Stimulated activated CD4-positive, alpha-beta T cell treated with anti-CD3 and anti-CD28 coated beads, TNF-alpha, amount 100 ng/mL, for 24 hours (primary cell): ENCODE measurements at regions not wholly inside any gene's neighbourhood (a gene's known extent, or its start where the extent isn't known, plus 50 kb on each side); places are given as distances from the start of the nearest gene placed in this dataset.
"Not testable (repeated sequence)": the region's sequence is repeated elsewhere in the genome, so short reads cannot be mapped to it uniquely, and the experiment has no call there.

Experiments
- DNase-seq, 3 experiments: peaks; one replicate each; pipeline ENCODE4 v3.0.0-alpha.2; 2020; ENCODE audit warnings: low read depth in 3 of 3

- no peak for DNase-seq
Measured at GRCh38 chr16:65845466-65846209, 520.9 kb upstream of the CDH5 start.

- no peak for DNase-seq
Measured at GRCh38 chr16:65843941-65844340, 522.5 kb upstream of the CDH5 start.

GRCh38 chr16:65842067-65842466, 524.4 kb upstream of the CDH5 start:
- no peak for DNase-seq

DNA sequence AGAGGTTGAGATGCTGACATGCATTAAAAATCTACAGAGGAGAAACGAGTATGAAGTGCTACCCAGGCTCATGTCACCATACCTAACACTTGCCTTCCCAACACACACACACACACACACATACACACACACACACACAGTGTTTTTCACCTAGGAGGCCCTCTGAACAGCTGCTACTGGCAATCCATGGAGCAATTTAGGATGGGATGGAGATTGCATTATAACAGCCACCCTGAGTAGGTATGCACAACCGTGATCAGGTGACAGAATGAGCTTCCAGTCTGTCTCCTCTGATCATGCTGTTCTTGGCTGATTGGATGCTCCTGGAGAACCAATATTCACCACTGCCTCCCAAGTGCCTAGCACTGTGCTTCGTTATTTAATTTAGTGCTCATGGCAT, 528.5 kb upstream of the CDH5 start:
- DNase-seq, result no peak

GRCh38 chr16:65837464-65837863, 529.0 kb upstream of the CDH5 start:
- no peak for DNase-seq

DNA sequence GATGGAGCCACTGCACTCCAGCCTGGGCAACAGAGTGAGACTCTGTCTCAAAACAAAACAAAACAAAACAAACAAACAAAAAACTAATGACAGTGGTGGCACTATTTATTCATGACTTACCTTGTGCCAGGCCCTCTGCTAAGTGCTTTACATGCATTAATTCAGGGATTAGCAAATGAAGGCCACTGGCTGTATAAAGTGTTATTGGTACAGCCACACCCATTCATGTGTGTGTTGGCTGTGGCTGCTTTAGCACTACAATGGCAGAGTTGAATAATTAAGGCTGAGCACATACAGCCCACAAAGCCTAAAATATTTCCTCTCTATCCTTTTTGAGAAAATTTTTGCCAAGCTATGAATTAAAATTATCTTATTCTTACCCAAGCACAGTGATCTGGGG, 531.8 kb upstream of the CDH5 start:
- DNase-seq, result no peak

DNA sequence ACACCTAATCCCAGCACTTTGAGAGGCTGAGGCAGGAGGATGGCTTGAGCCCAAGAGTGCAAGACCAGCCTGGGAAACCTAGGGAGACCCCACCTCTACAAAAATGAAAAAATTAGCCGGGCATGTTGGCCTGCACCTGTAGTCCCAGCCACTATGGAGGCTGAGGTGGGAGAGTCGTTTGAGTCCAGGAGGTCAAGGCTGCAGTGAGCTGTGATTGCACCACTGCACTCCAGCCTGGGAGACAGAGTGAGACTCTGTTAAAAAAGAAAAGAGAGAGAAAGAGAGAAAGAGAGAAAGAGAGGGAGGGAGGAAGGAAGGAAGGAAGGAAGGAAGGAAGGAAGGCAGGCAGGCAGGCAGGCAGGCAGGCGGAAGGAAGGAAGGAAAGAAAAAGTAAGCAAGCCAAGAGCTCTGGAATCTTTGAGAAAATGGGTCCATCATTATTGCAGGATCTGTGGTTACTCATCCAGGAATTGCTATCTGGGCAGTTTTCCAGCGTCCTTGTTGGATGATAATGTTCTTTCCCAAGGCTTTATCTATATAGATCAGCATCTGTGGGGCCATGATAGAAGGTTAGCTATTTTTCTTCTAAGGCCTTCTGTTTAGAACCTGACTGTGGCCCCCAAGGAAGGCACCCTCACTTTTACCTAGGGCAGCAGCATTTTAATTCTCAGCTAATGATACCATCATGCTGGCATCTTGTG, 533.2 kb upstream of the CDH5 start:
- DNase-seq, result no peak

DNA sequence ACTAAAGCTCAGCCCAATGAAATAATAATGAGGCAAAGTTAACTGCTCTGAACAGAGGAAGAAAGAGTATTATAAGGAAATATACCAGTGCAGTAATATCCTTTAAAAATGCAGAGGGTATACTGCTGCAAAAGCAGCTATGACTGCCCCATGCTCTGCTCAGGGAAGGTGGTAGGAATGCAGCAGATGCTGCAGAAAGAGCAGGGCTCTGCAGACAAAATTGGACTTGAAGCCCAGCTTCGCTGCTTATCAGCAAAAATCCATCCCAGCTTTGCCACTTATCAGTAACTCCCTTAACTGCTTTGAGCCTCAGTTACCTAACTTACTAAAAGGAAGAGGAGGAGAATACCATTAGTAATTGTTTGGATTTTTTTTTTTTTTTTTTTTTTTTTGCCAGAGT, 533.8 kb upstream of the CDH5 start:
- DNase-seq, result no peak

- no peak for DNase-seq
Measured at GRCh38 chr16:65831903-65832666, 534.4 kb upstream of the CDH5 start.

GRCh38 chr16:65829076-65829475, 537.4 kb upstream of the CDH5 start:
- DNase-seq, result no peak

DNA sequence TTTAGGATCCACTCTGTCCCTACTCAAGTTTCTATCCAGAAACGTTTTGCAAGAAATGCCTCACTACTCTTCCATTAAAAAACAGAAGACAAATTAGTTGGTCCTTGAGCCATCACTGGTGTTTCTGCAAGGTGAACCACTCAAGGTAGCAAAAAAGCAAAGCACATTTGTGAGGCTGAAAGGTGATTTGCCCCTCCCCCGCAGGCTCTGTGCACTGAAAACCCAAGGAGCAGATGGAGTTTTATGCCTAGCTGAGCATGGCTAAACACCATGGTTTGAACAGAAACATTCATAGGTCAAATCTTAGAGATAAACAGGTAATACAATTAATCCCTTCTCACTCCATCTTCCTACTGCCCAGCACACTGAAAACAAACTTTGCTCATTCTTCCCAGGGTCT, 538.2 kb upstream of the CDH5 start:
- DNase-seq, result no peak

GRCh38 chr16:65827231-65827630, 539.3 kb upstream of the CDH5 start:
- DNase-seq, result no peak

GRCh38 chr16:65825191-65825856, 541.2 kb upstream of the CDH5 start:
- no peak for DNase-seq

DNA sequence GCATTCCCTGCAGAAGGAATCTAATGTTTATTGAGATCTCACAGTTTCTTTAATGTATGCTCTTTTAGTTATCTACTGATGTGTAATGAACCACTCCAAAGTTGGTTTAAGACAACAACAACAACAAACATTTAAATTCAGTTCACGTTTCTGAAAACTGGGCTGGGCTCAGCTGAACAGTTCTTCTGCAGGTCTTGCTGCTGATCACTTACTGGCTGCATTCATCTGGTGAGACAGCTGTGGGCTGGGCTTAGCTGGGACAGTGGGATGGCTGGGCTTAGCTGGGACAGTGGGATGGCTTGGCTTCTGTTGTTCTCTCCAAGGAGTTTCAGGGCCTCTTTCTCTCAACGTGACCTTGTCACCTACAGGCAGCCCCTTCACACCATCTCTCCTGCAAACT, 544.3 kb upstream of the CDH5 start:
- no peak for DNase-seq

- DNase-seq, result no peak
Measured at GRCh38 chr16:65819136-65819898, 547.2 kb upstream of the CDH5 start.

DNA sequence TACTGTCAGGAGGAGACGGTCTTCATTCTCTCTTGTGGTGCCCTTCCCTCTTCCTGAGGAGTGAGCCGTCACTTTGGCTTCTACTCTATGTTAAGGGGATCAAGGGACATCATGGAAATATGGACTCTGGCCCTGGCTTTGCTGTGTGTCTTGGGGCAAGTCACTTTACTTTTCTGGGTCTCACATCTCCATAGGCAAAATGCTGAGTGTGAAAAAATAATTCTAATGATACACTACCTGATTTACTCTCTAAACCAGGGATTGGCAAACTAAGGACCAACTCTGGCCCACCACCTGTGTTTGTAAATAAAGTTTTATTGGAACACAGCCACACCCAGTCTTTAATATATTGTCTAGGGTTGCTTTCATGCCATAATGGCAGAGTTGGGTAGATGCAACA, 548.7 kb upstream of the CDH5 start:
- no peak for DNase-seq

- no peak for DNase-seq
Measured at GRCh38 chr16:65817066-65817465, 549.4 kb upstream of the CDH5 start.

DNA sequence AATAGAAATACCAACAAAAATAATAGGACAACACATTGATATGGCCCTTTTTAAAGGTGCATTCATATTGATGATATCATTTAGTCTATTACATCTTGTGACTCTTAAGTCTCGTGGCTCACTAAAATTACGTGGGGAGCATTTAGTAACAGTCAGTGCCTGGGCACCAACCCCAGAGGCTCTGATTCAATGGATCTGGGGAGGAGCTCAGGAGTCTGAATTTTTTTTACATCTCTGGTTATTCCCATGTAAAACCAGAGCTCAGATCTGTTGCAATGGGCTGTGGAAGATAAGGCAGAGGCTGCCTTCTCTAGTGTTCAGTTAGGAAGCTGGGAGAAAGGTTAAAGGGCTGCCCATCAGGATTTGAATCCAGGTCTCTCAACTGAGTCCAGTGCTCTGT, 549.9 kb upstream of the CDH5 start:
- no peak for DNase-seq

DNA sequence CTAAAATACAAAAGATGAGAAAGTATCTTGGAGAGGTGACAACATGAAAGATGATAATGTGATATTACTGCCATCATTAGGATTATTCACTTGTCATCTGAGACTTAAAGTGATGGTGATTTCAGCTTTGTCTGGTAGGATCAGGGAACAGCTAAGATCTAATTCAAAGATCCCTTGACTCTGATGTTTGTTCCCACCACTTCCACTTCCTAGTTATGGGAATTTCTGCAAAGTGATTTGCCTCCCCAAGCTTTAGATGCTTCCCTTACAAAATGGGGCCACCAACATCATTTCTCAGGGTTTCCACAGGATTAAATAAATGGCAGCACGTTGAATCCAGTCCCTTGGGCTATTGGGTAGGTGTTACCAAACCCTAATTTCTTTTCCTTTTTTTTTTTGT, 550.8 kb upstream of the CDH5 start:
- no peak for DNase-seq

DNA sequence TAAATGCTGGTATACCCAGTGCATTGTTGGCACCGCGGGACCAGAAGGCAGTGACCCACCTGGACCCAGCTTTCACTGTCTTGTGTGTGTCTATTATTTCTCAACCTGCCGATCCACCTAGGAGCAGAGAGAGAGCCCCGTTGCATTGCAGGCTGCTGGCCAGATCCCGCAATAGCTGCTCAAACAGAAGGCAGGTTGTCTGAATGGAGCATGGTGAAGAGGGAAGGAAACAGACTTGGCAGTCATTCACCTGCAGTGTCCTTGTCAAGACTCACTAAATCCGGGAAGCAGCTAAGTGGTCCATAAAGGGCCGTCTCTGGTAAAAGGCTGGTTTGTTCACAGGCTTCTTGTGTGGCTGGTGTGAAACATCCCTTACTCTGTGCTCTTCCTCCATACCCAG, 552.6 kb upstream of the CDH5 start:
- DNase-seq, result not testable (repeated sequence)

DNA sequence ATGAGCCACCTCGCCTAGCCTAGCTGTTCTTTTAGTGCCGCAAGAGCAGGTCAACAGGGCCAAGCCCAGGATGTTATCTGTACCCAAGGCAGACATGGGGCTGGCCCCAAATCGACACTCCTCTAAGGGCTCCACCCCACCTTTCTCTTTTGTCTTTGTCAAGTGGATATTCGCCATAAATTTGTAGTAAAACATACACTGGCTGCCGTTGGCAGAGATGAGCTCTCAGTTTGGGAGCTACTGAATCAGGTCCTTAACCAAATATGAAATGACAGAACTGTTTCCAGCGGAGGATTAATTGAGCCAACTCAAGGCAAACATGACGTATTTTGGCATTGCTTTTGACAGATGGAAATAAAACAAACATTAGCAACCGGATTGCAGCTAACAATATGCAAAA, 556.9 kb upstream of the CDH5 start:
- no peak for DNase-seq

GRCh38 chr16:65808790-65809189, 557.7 kb upstream of the CDH5 start:
- no peak for DNase-seq
